ENCODE measurements at regions not wholly inside any gene's neighbourhood (a gene's known extent, or its start where the extent isn't known, plus 50 kb on each side); places are given as distances from the start of the nearest gene placed in this dataset.

GRCh38 chr9:90948156-90948555 is 146.5 kb downstream of the SYK start:
- Mint-ChIP-seq H3K27ac (no peak overlapping the region), H3K4me3 (no peak overlapping the region), H3K36me3 (ENCODE audit: low read depth) (no peaks in the 10 kb centered on the region), H3K4me1 (peaks cover 17% of the 10 kb centered on the region), H3K9me3 (no peaks in the 10 kb centered on the region), H3K27me3 (ENCODE audit: insufficient read depth, low read depth, poor library complexity) (peaks cover 6% of the 10 kb centered on the region)
- Histone ChIP-seq H3K9me2 (ENCODE audit: insufficient read depth) (0 out of 2 replicates have a peak, but pooled peaks cover 2% of the 10 kb centered on the region), H3K36me3 (ENCODE audit: insufficient read depth) (no peaks in the 10 kb centered on the region), H3K27ac (ENCODE audit: low read depth) (no peak overlapping the region), H4K20me1 (replicated peaks; ENCODE audit: insufficient read depth) (no peaks in the 10 kb centered on the region; the same call in 1 of the 2 replicates), H3K4me1 (ENCODE audit: insufficient read depth) (peaks cover 4% of the 10 kb centered on the region; the same call in 1 of the 2 replicates), H3K4me2 (no peak overlapping the region), H3F3A (replicated peaks; ENCODE audit: low read depth) (no peaks in the 10 kb centered on the region), H3K27me3 (ENCODE audit: insufficient read depth) (no peaks in the 10 kb centered on the region), H2AFZ (no peak overlapping the region), H3K79me2 (replicated peaks; ENCODE audit: insufficient read depth) (no peaks in the 10 kb centered on the region), H3K4me3 (no peak overlapping the region)
- DNase-seq (ENCODE audit: low spot score) (no peak), ATAC-seq (no peak)
- no peak for TF ChIP-seq EZH2phosphoT487 (IDR thresholded peaks at IDR 0.05; ENCODE audit: unreplicated experiment)
- TF ChIP-seq CTCF (conservative IDR thresholded peaks at IDR 0.05; ENCODE audit: low read depth in 2 of 2) = no peak
- no peak for TF ChIP-seq NANOG (IDR thresholded peaks at IDR 0.05; ENCODE audit: borderline replicate concordance)
- TF ChIP-seq EZH2 (IDR thresholded peaks at IDR 0.05; ENCODE audit: low read depth, unreplicated experiment) = no peak
- TF ChIP-seq ETS1 (IDR thresholded peaks at IDR 0.05) = no peak
- TF ChIP-seq ZNF114 (CRISPR knock-in tag; IDR thresholded peaks at IDR 0.05) = no peak
- no peak for TF ChIP-seq CREB1 (CRISPR knock-in tag; IDR thresholded peaks at IDR 0.05; ENCODE audit: low read depth)
- no peak for TF ChIP-seq JUNB (IDR thresholded peaks at IDR 0.05; ENCODE audit: unreplicated experiment)
- no peak for TF ChIP-seq ZNF462 (CRISPR knock-in tag; IDR thresholded peaks at IDR 0.05)
